ENCODE measurements at regions not wholly inside any gene's neighbourhood (a gene's known extent, or its start where the extent isn't known, plus 50 kb on each side); places are given as distances from the start of the nearest gene placed in this dataset.

DNA sequence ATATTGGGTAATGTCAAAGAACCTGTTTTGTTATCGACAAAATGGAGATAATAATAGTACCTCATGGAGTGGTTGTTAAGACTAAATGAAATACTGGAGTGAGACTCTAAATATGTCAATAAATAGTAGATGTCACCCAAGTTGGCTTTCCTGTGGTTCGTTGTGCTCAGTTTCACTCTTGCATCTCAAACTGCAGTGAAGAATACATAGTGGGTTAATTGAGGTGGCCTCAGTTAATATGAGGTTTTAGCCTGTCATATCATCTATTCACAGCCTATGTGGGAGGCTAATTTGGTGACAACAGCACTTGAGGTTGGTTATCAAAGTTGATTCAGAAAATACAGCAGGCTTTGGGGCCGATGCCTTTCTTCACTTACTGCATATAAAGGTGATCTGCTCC is 485.5 kb upstream of the SUCLG2 start:
- no peaks in the 10 kb centered on the region for H3K4me1 ChIP-seq
- no peak for FAIRE-seq
- no peak overlapping the region for H3K4me2 ChIP-seq
- ATAC-seq: no peak
- DNase-seq (ENCODE audit: low read depth in 1 of 2, low spot score in 1 of 2): no peak
- WGBS (ENCODE audit: missing lambda C conversion rate): 6% methylated on average over 3 of the region's 3 CpGs
- H3K9me3 ChIP-seq: no peaks in the 10 kb centered on the region
- ChIA-PET POLR2A (no interaction called here), CTCF (no interaction called here)
- TF ChIP-seq PHF8 (IDR thresholded peaks at IDR 0.05; ENCODE audit: borderline replicate concordance, low read depth) (no peak), MAFK (IDR thresholded peaks at IDR 0.05; ENCODE audit: partially characterized antibody) (no peak), RFX5 (IDR thresholded peaks at IDR 0.05) (no peak), ZC3H11A (IDR thresholded peaks at IDR 0.05) (no peak), JUNB (IDR thresholded peaks at IDR 0.05) (no peak), GATA3 (IDR thresholded peaks at IDR 0.05; ENCODE audit: borderline replicate concordance) (no peak)
- TF ChIP-seq, protein P1, sequence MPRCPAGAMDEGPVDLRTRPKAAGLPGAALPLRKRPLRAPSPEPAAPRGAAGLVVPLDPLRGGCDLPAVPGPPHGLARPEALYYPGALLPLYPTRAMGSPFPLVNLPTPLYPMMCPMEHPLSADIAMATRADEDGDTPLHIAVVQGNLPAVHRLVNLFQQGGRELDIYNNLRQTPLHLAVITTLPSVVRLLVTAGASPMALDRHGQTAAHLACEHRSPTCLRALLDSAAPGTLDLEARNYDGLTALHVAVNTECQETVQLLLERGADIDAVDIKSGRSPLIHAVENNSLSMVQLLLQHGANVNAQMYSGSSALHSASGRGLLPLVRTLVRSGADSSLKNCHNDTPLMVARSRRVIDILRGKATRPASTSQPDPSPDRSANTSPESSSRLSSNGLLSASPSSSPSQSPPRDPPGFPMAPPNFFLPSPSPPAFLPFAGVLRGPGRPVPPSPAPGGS (IDR thresholded peaks at IDR 0.05): no peak
- TF ChIP-seq, protein P2, sequence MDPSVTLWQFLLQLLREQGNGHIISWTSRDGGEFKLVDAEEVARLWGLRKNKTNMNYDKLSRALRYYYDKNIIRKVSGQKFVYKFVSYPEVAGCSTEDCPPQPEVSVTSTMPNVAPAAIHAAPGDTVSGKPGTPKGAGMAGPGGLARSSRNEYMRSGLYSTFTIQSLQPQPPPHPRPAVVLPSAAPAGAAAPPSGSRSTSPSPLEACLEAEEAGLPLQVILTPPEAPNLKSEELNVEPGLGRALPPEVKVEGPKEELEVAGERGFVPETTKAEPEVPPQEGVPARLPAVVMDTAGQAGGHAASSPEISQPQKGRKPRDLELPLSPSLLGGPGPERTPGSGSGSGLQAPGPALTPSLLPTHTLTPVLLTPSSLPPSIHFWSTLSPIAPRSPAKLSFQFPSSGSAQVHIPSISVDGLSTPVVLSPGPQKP (IDR thresholded peaks at IDR 0.05; ENCODE audit: low read depth, low read length): no peak
- H3K4me3 ChIP-seq: no peak overlapping the region
- H3K27ac ChIP-seq: no peak overlapping the region

DNA sequence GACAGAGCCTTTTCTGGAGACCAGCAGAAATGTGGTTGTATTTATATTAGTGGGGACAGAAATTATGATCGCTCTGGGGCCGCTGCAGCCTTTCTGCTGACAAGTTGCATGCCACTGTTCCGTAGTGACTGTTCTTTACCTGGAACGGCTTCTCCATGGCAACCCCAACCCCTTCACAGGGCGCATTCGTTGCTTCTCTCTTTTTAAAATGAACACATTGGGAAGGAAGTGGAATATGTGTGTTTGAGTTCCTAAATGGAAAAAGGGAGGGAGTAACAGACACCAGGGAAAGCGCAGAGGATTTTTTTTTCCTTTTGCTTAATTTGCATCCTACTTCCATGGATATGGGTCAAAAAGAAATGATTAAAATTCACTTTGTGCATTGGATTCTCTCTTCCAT is 482.0 kb upstream of the SUCLG2 start:
- Histone ChIP-seq H3K4me1 (no peaks in the 10 kb centered on the region), H3K4me3 (no peak overlapping the region), H3K27ac (no peak overlapping the region), H3K9me3 (no peaks in the 10 kb centered on the region), H3K4me2 (no peak overlapping the region)
- 2% methylated on average over 7 of the region's 7 CpGs for WGBS (ENCODE audit: missing lambda C conversion rate)
- TF ChIP-seq, protein P3, sequence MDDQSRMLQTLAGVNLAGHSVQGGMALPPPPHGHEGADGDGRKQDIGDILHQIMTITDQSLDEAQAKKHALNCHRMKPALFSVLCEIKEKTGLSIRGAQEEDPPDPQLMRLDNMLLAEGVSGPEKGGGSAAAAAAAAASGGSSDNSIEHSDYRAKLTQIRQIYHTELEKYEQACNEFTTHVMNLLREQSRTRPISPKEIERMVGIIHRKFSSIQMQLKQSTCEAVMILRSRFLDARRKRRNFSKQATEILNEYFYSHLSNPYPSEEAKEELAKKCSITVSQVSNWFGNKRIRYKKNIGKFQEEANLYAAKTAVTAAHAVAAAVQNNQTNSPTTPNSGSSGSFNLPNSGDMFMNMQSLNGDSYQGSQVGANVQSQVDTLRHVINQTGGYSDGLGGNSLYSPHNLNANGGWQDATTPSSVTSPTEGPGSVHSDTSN (IDR thresholded peaks at IDR 0.05): no peak
- TF ChIP-seq MYC (IDR thresholded peaks at IDR 0.05; ENCODE audit: borderline replicate concordance, low read length): no peak
- TF ChIP-seq, protein P4, sequence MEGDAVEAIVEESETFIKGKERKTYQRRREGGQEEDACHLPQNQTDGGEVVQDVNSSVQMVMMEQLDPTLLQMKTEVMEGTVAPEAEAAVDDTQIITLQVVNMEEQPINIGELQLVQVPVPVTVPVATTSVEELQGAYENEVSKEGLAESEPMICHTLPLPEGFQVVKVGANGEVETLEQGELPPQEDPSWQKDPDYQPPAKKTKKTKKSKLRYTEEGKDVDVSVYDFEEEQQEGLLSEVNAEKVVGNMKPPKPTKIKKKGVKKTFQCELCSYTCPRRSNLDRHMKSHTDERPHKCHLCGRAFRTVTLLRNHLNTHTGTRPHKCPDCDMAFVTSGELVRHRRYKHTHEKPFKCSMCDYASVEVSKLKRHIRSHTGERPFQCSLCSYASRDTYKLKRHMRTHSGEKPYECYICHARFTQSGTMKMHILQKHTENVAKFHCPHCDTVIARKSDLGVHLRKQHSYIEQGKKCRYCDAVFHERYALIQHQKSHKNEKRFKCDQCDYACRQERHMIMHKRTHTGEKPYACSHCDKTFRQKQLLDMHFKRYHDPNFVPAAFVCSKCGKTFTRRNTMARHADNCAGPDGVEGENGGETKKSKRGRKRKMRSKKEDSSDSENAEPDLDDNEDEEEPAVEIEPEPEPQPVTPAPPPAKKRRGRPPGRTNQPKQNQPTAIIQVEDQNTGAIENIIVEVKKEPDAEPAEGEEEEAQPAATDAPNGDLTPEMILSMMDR (IDR thresholded peaks at IDR 0.05): no peak
- no peak for TF ChIP-seq SREBF2 (IDR thresholded peaks at IDR 0.05)
- no peak for TF ChIP-seq NFE2L2 (conservative IDR thresholded peaks at IDR 0.05; ENCODE audit: low read length)
- no peak for TF ChIP-seq POLR2AphosphoS2 (conservative IDR thresholded peaks at IDR 0.05; ENCODE audit: low read length)
- no peak for TF ChIP-seq EHF (CRISPR knock-in tag; IDR thresholded peaks at IDR 0.05)
- TF ChIP-seq MAFK (IDR thresholded peaks at IDR 0.05; ENCODE audit: partially characterized antibody): no peak
- TF ChIP-seq POLR2A (IDR thresholded peaks at IDR 0.05; ENCODE audit: low read length): no peak
- TF ChIP-seq RNF2 (IDR thresholded peaks at IDR 0.05; ENCODE audit: borderline replicate concordance, low read depth): no peak
- TF ChIP-seq TFCP2L1 (CRISPR knock-in tag; IDR thresholded peaks at IDR 0.05): no peak
- TF ChIP-seq, protein P5, sequence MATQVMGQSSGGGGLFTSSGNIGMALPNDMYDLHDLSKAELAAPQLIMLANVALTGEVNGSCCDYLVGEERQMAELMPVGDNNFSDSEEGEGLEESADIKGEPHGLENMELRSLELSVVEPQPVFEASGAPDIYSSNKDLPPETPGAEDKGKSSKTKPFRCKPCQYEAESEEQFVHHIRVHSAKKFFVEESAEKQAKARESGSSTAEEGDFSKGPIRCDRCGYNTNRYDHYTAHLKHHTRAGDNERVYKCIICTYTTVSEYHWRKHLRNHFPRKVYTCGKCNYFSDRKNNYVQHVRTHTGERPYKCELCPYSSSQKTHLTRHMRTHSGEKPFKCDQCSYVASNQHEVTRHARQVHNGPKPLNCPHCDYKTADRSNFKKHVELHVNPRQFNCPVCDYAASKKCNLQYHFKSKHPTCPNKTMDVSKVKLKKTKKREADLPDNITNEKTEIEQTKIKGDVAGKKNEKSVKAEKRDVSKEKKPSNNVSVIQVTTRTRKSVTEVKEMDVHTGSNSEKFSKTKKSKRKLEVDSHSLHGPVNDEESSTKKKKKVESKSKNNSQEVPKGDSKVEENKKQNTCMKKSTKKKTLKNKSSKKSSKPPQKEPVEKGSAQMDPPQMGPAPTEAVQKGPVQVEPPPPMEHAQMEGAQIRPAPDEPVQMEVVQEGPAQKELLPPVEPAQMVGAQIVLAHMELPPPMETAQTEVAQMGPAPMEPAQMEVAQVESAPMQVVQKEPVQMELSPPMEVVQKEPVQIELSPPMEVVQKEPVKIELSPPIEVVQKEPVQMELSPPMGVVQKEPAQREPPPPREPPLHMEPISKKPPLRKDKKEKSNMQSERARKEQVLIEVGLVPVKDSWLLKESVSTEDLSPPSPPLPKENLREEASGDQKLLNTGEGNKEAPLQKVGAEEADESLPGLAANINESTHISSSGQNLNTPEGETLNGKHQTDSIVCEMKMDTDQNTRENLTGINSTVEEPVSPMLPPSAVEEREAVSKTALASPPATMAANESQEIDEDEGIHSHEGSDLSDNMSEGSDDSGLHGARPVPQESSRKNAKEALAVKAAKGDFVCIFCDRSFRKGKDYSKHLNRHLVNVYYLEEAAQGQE (IDR thresholded peaks at IDR 0.05): no peak
- TF ChIP-seq KDM5A (IDR thresholded peaks at IDR 0.05): no peak
- TF ChIP-seq TP53 (CRISPR knock-in tag; IDR thresholded peaks at IDR 0.05): no peak
- no peak for TF ChIP-seq RARB (CRISPR knock-in tag; IDR thresholded peaks at IDR 0.05)
- TF ChIP-seq, protein P6, sequence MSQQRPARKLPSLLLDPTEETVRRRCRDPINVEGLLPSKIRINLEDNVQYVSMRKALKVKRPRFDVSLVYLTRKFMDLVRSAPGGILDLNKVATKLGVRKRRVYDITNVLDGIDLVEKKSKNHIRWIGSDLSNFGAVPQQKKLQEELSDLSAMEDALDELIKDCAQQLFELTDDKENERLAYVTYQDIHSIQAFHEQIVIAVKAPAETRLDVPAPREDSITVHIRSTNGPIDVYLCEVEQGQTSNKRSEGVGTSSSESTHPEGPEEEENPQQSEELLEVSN (IDR thresholded peaks at IDR 0.05; ENCODE audit: borderline replicate concordance, low read depth): no peak
- no peak for TF ChIP-seq GATA3 (IDR thresholded peaks at IDR 0.05; ENCODE audit: borderline replicate concordance)
- no peak for TF ChIP-seq HDAC2 (IDR thresholded peaks at IDR 0.05)
- TF ChIP-seq BHLHE40 (IDR thresholded peaks at IDR 0.05; ENCODE audit: low read depth, low read length): no peak
- TF ChIP-seq CHD2 (IDR thresholded peaks at IDR 0.05; ENCODE audit: low read length, partially characterized antibody): no peak
- ATAC-seq: no peak
- FAIRE-seq: no peak
- no peak for DNase-seq (ENCODE audit: low read depth in 1 of 2, low spot score in 1 of 2)
- ChIA-PET POLR2A (no interaction called here), CTCF (no interaction called here)

Data from A549 (cell line).